ENCODE measurements at regions not wholly inside any gene's neighbourhood (a gene's known extent, or its start where the extent isn't known, plus 50 kb on each side); places are given as distances from the start of the nearest gene placed in this dataset.
A peak's percentile ranks its signal among the peaks of the same experiment; 100 is the strongest.

- Histone ChIP-seq H3K4me1 (peaks cover 0 to 18% (median 3%) of the 10 kb centered on the region in 12 donors), H3K27ac (no peak overlapping the region), H3K4me3 (no peak overlapping the region), H3K27me3 (no peaks in the 10 kb centered on the region), H3K36me3 (no peaks in the 10 kb centered on the region), H3K9me3 (no peaks in the 10 kb centered on the region)
- 64 to 81% (median 77%) methylated on average over 3 of the region's 3 CpGs for WGBS, 4 donors
- TF ChIP-seq, protein P1, sequence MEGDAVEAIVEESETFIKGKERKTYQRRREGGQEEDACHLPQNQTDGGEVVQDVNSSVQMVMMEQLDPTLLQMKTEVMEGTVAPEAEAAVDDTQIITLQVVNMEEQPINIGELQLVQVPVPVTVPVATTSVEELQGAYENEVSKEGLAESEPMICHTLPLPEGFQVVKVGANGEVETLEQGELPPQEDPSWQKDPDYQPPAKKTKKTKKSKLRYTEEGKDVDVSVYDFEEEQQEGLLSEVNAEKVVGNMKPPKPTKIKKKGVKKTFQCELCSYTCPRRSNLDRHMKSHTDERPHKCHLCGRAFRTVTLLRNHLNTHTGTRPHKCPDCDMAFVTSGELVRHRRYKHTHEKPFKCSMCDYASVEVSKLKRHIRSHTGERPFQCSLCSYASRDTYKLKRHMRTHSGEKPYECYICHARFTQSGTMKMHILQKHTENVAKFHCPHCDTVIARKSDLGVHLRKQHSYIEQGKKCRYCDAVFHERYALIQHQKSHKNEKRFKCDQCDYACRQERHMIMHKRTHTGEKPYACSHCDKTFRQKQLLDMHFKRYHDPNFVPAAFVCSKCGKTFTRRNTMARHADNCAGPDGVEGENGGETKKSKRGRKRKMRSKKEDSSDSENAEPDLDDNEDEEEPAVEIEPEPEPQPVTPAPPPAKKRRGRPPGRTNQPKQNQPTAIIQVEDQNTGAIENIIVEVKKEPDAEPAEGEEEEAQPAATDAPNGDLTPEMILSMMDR (IDR thresholded peaks at IDR 0.05): no peak
- no peak for TF ChIP-seq POLR2A (IDR thresholded peaks at IDR 0.05)
- intact Hi-C loops (cut with DNase I): loop anchor here in 1 of 10 donors (10.0 kb wide), 1 partner anchor 282 kb away; no protein-coding TSS in a partner anchor
- ATAC-seq: no peak
- peak in 1 of 5 donors; percentile 2 for DNase-seq
Measured at GRCh38 chr2:236856848-236857235, 228.8 kb upstream of the COPS8 start.

GRCh38 chr2:236857246-236857645 lies 228.4 kb upstream of the COPS8 start:
- Histone ChIP-seq H3K27ac (no peak overlapping the region), H3K9me3 (no peaks in the 10 kb centered on the region), H3K4me3 (no peak overlapping the region), H3K4me1 (peaks cover 0 to 15% (median 3%) of the 10 kb centered on the region in 12 donors), H3K27me3 (no peaks in the 10 kb centered on the region), H3K36me3 (no peaks in the 10 kb centered on the region)
- no peak for ATAC-seq
- intact Hi-C loops (cut with DNase I): loop anchor here in 1 of 10 donors (10.0 kb wide), 1 partner anchor 282 kb away; no protein-coding TSS in a partner anchor
- TF ChIP-seq, protein P1 (IDR thresholded peaks at IDR 0.05): no peak
- no peak for TF ChIP-seq POLR2A (IDR thresholded peaks at IDR 0.05)
- WGBS, 4 donors: 76 to 82% (median 80%) methylated on average over 7 to 10 of the region's 10 CpGs
- peak in 1 of 5 donors; percentile 6 for DNase-seq

DNA sequence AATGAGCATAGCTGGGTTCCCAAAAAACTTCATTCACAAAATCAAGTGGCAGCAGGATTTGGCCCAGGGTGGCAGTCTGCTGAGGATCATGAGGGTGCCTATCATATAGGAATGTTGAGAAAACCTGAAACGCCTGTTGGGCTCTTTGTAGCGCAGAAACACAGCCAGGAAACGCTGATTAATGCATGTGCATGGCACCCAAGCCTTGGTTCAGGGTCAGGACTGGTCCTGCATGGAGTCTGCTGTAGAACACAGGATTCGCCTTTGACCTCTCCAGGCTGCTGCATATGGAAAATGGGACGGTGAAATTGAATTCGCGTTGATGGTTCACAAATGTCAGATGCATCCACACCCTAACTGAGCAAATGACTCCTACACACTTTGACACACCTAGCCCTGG lies 227.9 kb upstream of the COPS8 start:
- DNase-seq (peak in 1 of 5 donors; percentile 52), ATAC-seq (peak in 1 of 4 donors; percentile 25)
- Histone ChIP-seq H3K27ac (no peak overlapping the region), H3K4me1 (peaks cover 0 to 11% (median 3%) of the 10 kb centered on the region in 12 donors), H3K27me3 (no peaks in the 10 kb centered on the region), H3K9me3 (no peaks in the 10 kb centered on the region), H3K36me3 (no peaks in the 10 kb centered on the region), H3K4me3 (no peak overlapping the region)
- 90 to 95% (median 95%) methylated on average over 7 of the region's 7 CpGs for WGBS, 4 donors
- intact Hi-C loops (cut with DNase I): loop anchor here in 1 of 10 donors (10.0 kb wide), 1 partner anchor 283 kb away; no protein-coding TSS in a partner anchor
- TF ChIP-seq, protein P1 (IDR thresholded peaks at IDR 0.05): no peak
- no peak for TF ChIP-seq POLR2A (IDR thresholded peaks at IDR 0.05)

DNA sequence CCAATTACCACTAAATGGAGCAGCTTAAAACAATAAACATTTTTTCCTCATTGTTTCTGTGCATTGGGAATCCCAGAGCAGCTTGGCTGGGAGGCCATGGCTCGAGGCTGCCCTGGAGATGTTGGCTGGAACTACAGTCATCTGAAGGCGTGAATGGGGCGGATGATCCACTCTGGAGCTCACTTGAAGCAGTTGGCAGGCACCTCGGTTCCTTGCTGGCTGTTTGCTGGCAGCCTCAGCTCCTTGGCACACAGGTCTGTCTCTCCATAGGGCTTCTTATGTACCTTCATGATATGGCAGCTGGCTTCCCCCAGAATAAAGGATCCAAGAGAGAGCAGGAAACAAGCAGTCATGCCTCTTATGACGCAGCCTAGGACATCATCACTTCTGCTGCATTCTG lies 227.0 kb upstream of the COPS8 start:
- ATAC-seq (no peak), DNase-seq (peak in 1 of 5 donors; percentile 1)
- Histone ChIP-seq H3K4me1 (peaks cover 0 to 3% (median 0%) of the 10 kb centered on the region in 12 donors), H3K27me3 (no peaks in the 10 kb centered on the region), H3K9me3 (no peaks in the 10 kb centered on the region), H3K36me3 (no peaks in the 10 kb centered on the region), H3K27ac (no peak overlapping the region), H3K4me3 (no peak overlapping the region)
- 83 to 98% (median 95%) methylated on average over 5 of the region's 5 CpGs for WGBS, 4 donors
- intact Hi-C loops (cut with DNase I): loop anchor here in 1 of 10 donors (10.0 kb wide), 1 partner anchor 284 kb away; no protein-coding TSS in a partner anchor
- no peak for TF ChIP-seq POLR2A (IDR thresholded peaks at IDR 0.05)
- TF ChIP-seq, protein P1 (IDR thresholded peaks at IDR 0.05): no peak
